Epithelial cell of proximal tubule (primary cell): ENCODE measurements at regions not wholly inside any gene's neighbourhood (a gene's known extent, or its start where the extent isn't known, plus 50 kb on each side); places are given as distances from the start of the nearest gene placed in this dataset.

Experiments
- DNase-seq: peaks from one replicate; pipeline ENCODE4 v3.0.0-alpha.2; 2011; ENCODE audit warnings: low read depth
- H3K4me3 ChIP-seq: 2 replicates; pipeline ENCODE4 v1.5.1; 2011; ENCODE audit warnings: low read depth, mild to moderate bottlenecking, low read length
- TF ChIP-seq, protein P1 (sequence below): conservative IDR thresholded peaks from 2 replicates; pipeline ENCODE4 v1.5.1; 2012; ENCODE audit warnings: low read depth, mild to moderate bottlenecking, low read length

DNA sequence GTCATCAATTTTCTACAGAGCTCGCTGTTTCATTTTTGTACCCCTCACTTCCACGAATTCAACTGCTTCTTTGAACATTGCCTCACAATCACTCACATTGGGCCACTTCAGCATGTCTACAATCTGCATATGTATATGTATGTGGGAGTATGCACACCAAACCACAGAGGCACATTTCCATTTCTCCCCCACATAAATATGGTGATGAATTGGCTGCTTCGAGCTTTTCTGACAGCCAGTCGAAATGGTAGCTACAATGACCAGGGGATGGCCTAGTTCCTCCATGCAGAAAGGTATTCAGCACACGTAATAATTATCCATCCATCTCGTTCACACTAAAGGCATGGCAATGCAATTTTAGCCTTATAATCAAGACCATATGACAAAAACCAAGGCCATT, 229.6 kb upstream of the ESRRG start:
- no peak for DNase-seq
- no peak overlapping the region for H3K4me3 ChIP-seq
- TF ChIP-seq, protein P1, sequence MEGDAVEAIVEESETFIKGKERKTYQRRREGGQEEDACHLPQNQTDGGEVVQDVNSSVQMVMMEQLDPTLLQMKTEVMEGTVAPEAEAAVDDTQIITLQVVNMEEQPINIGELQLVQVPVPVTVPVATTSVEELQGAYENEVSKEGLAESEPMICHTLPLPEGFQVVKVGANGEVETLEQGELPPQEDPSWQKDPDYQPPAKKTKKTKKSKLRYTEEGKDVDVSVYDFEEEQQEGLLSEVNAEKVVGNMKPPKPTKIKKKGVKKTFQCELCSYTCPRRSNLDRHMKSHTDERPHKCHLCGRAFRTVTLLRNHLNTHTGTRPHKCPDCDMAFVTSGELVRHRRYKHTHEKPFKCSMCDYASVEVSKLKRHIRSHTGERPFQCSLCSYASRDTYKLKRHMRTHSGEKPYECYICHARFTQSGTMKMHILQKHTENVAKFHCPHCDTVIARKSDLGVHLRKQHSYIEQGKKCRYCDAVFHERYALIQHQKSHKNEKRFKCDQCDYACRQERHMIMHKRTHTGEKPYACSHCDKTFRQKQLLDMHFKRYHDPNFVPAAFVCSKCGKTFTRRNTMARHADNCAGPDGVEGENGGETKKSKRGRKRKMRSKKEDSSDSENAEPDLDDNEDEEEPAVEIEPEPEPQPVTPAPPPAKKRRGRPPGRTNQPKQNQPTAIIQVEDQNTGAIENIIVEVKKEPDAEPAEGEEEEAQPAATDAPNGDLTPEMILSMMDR, result no peak

DNA sequence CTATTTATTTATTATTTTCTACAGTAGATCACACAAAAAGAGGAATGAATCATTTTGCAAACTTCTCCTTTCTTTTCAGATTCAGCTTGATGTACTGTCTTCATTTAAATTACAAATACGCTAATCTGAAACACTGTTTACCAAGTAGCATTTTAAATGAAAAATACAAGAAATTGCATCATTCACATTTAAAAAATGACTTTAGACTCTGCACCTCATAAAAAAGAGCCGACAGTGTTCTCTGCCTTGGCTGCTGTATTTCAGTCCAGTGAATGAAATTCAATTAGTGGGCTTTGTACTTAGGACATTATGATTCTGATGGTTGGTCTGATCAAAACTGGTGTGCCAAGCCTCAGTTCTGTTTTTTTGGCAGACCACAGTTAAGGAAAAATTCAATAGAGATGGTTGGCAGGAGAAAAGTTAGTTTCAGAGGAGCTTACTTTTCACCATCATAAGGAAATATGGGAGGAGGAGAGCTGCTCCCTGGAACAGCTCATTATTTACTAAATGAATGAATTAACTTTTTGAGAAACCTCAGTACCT, 222.4 kb upstream of the ESRRG start:
- TF ChIP-seq, protein P1, result no peak

DNA sequence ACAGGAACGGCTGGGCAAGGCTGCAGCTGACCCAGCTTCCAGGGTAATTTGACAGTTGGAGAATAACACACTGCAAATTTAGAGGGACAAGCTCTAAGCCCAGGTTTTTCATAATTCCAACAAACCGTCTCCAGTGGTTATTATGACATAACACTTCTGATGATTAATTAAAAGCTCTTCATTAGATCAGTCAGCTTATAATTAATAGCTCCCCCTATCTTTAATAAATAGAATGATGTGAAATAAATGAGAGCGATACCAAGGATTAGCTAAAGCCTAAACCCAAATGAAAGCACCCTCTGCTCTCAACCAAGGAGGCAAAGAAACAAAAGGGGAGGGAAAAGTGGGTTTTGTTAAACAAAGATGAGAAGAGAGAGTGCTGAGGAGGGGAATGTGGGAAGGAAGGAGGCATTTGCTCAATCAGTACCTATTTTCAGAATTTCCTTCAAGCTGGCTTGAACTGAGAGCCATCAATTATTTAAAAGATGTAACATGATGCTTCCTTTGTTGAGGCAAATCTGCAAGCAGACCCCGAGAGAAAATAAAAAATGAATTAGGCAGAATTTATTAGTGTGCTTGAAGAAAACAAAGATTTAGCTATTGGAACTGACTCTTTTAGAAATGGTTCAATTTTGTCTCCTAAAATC, 221.8 kb upstream of the ESRRG start:
- DNase-seq, result no peak
- H3K4me3 ChIP-seq, result no peak overlapping the region

More for the DNA sequence above, 222.4 kb upstream of the ESRRG start:
- H3K4me3 ChIP-seq, result no peak overlapping the region
- no peak for DNase-seq

DNA sequence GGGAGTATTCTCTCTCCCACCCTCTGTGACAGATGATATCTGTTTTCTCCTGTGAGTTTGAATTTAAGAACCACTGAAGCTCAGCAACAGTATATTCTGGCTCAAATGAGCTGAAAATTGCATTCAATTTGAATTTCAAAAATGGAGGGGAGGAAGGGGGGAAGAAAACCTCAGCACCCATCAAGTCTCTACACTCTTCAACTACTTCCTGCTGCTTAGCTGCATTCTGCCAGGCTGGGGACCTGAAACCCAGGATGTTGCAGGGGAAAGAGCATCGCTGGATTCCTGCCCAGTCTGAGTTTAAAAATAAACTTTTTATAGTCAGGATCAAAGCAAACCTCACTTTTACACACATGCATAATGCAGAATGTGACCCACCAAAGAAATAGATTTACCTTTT, 214.3 kb upstream of the ESRRG start:
- H3K4me3 ChIP-seq, result no peak overlapping the region
- TF ChIP-seq, protein P1, result no peak
- no peak for DNase-seq

More for the DNA sequence above, 221.8 kb upstream of the ESRRG start:
- TF ChIP-seq, protein P1, result no peak

DNA sequence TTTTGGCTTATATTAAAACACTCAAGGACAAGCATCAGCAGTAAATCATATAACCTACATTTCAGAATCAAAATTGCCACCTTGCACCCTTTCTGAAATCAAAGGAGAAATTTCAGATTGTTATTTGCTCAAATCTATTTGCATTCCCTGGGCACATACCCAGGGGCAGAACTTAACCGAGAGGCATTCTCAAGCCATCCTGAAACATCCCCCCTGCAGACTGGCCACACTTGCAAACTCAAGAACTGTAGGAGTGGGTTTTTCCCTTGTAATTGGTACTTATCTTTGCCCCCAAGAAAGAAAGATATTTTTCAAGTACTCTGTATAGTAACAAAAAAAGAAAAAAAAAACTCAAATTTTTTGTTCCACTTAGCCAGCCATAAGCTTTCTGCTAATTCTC, 213.6 kb upstream of the ESRRG start:
- DNase-seq, result no peak
- TF ChIP-seq, protein P1, result no peak
- H3K4me3 ChIP-seq, result no peak overlapping the region

DNA sequence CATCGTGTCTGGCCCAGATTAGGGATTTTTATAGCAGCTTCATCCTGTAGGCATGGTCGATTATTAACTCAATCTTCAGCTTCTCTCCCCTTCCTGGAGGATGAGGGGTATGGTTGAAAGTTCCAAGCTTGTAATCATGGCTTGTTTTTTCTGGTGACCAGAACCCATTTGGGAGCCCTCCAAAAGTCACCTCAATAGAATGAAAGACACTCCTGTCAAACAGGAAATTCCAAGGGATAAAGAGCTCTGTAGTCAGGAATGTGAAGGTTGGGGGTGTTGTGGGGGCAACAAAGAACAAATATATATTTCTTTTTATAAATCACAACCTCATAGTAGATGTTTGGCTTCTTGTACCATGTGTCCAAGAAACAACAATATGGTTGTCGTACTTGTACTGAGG, 212.7 kb upstream of the ESRRG start:
- no peak overlapping the region for H3K4me3 ChIP-seq
- no peak for DNase-seq
- TF ChIP-seq, protein P1, result no peak

DNA sequence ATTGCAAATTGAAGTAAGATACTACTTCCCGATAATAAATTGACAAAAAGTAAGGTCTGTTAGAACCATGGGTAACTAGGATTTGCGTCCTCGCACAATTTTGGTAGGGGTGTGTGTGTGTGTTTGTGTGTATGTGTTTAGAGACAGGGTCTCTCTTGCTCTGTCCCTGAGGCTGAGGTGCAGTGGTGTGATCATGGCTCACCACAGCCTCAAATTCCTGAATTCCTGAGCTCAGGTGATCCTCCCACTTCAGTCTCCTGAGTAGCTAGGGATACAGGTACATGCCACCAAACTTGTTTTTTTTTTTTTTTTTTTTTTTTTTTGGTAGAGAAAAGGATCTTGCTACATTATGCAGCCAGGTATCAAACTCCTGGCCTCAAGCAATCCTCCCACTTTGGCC, 209.2 kb upstream of the ESRRG start:
- DNase-seq, result no peak
- no peak overlapping the region for H3K4me3 ChIP-seq
- TF ChIP-seq, protein P1, result no peak
